ENCODE measurements at regions not wholly inside any gene's neighbourhood (a gene's known extent, or its start where the extent isn't known, plus 50 kb on each side); places are given as distances from the start of the nearest gene placed in this dataset.
"Not testable (repeated sequence)": the region's sequence is repeated elsewhere in the genome, so short reads cannot be mapped to it uniquely, and the experiment has no call there.

- H3K4me1 ChIP-seq (replicated peaks in 1 of 4; ENCODE audit: control insufficient read depth in 3 of 4, insufficient read depth in 4 of 4, low read length in 3 of 4); H4K20me1 ChIP-seq (replicated peaks in 1 of 2; ENCODE audit: control insufficient read depth in 1 of 2, insufficient read depth in 2 of 2, low read length in 2 of 2); H3K4me2 ChIP-seq (ENCODE audit: insufficient read depth in 1 of 2, low read depth in 2 of 2, low read length in 2 of 2); FAIRE-seq; H3K23ac ChIP-seq (ENCODE audit: insufficient read length); H3K79me1 ChIP-seq (ENCODE audit: low read depth, low read length); H3K56ac ChIP-seq (replicated peaks; ENCODE audit: insufficient read length, low read depth, low read length); H3K14ac ChIP-seq (ENCODE audit: insufficient read length); H2BK15ac ChIP-seq (ENCODE audit: low read length); H2BK20ac ChIP-seq (ENCODE audit: low read length); H3K9ac ChIP-seq (replicated peaks in 1 of 4; ENCODE audit: extremely low read depth in 1 of 4, low read depth in 3 of 4, low read length in 3 of 4); H3K27ac ChIP-seq (ENCODE audit: low read depth, low read length); H3K4ac ChIP-seq (replicated peaks; ENCODE audit: insufficient read length, low read depth, low read length); DNase-seq (ENCODE audit: low read depth in 1 of 2, low spot score in 2 of 2); H3K23me2 ChIP-seq (ENCODE audit: low read depth, low read length); H2BK5ac ChIP-seq (ENCODE audit: low read depth, low read length); H2AK5ac ChIP-seq (ENCODE audit: low read depth, low read length); H3K27me3 ChIP-seq (replicated peaks in 1 of 4; ENCODE audit: control insufficient read depth in 3 of 4, extremely low read depth in 1 of 4, insufficient read depth in 3 of 4, low read length in 3 of 4); POLR2A ChIA-PET (ENCODE audit: partially characterized antibody); H4K8ac ChIP-seq (ENCODE audit: extremely low read depth, insufficient read depth, low read length); H2BK12ac ChIP-seq (ENCODE audit: low read depth, low read length); H3K36me3 ChIP-seq (ENCODE audit: control insufficient read depth in 2 of 4, insufficient read depth in 4 of 4, low read length in 3 of 4); H2BK120ac ChIP-seq (replicated peaks; ENCODE audit: low read depth, low read length); H3K18ac ChIP-seq (ENCODE audit: extremely low read depth, low read length); H3K79me2 ChIP-seq (ENCODE audit: control insufficient read depth in 1 of 2, insufficient read depth in 2 of 2, low read length in 2 of 2); H4K91ac ChIP-seq (replicated peaks; ENCODE audit: insufficient read length, low read length); H4K5ac ChIP-seq (ENCODE audit: insufficient read length, low read depth, low read length); H3K4me3 ChIP-seq (ENCODE audit: extremely low read depth in 1 of 4, insufficient read depth in 2 of 4, low read depth in 3 of 4, low read length in 4 of 4); H2AFZ ChIP-seq (ENCODE audit: low read length): not testable (repeated sequence)
- CTCF ChIA-PET (ENCODE audit: partially characterized antibody), result interaction anchor here (0.7 kb wide), 1 partner anchor 9 kb away, joined by 3 read pairs; no protein-coding TSS in a partner anchor
- H3K9me3 ChIP-seq (ENCODE audit: insufficient read depth in 2 of 2, low read depth in 1 of 2, low read length in 1 of 2), result peaks cover 10 to 19% of the 10 kb centered on the region in 2 experiments; a peak in 3 of 4 replicates
- 90% methylated on average over 4 of the region's 5 CpGs; no CpG with 5 or more reads in 1 of the 2 experiments for WGBS, 2 experiments (ENCODE audit: extremely low coverage in 1 of 2, insufficient coverage in 1 of 2, insufficient read length in 1 of 2, insufficient replicate concordance in 2 of 2, low coverage in 1 of 2, low lambda C conversion rate in 2 of 2, missing lambda C conversion rate in 1 of 2)
Observed at GRCh38 chr5:62837330-62837729, 258.7 kb downstream of the LRRC70 start.

Data from H1 (cell line).